ENCODE measurements at regions not wholly inside any gene's neighbourhood (a gene's known extent, or its start where the extent isn't known, plus 50 kb on each side); places are given as distances from the start of the nearest gene placed in this dataset.

GRCh38 chr1:82462366-82462765 lies 661.6 kb downstream of the ADGRL2 start:
- DNase-seq, result no peak

GRCh38 chr1:82455342-82455741 lies 654.6 kb downstream of the ADGRL2 start:
- no peak for DNase-seq

- no peak for DNase-seq
Measured at GRCh38 chr1:82454431-82454830, 653.7 kb downstream of the ADGRL2 start.

GRCh38 chr1:82453511-82454185 lies 652.9 kb downstream of the ADGRL2 start:
- DNase-seq, result no peak

- no peak for DNase-seq
Measured at GRCh38 chr1:82452096-82452495, 651.4 kb downstream of the ADGRL2 start.

GRCh38 chr1:82451191-82451590 lies 650.5 kb downstream of the ADGRL2 start:
- DNase-seq, result no peak

GRCh38 chr1:82449506-82450057 lies 648.8 kb downstream of the ADGRL2 start:
- no peak for DNase-seq

GRCh38 chr1:82446955-82447354 lies 646.2 kb downstream of the ADGRL2 start:
- DNase-seq, result no peak

GRCh38 chr1:82446236-82446635 lies 645.5 kb downstream of the ADGRL2 start:
- DNase-seq, result no peak

GRCh38 chr1:82445827-82446226 lies 645.1 kb downstream of the ADGRL2 start:
- no peak for DNase-seq

- no peak for DNase-seq
Measured at GRCh38 chr1:82445132-82445531, 644.4 kb downstream of the ADGRL2 start.

GRCh38 chr1:82441402-82441801 lies 640.7 kb downstream of the ADGRL2 start:
- DNase-seq, result no peak

- DNase-seq, result no peak
Measured at GRCh38 chr1:82423174-82423815, 622.6 kb downstream of the ADGRL2 start.

GRCh38 chr1:82421782-82422181 lies 621.0 kb downstream of the ADGRL2 start:
- DNase-seq, result no peak

GRCh38 chr1:82420584-82420983 lies 619.9 kb downstream of the ADGRL2 start:
- DNase-seq, result no peak

- no peak for DNase-seq
Measured at GRCh38 chr1:82411605-82412004, 610.9 kb downstream of the ADGRL2 start.

GRCh38 chr1:82405333-82405732 lies 604.6 kb downstream of the ADGRL2 start:
- DNase-seq, result no peak

- no peak for DNase-seq
Measured at GRCh38 chr1:82401116-82401515, 600.4 kb downstream of the ADGRL2 start.

GRCh38 chr1:82400521-82400920 lies 599.8 kb downstream of the ADGRL2 start:
- DNase-seq, result no peak

- DNase-seq, result no peak
Measured at GRCh38 chr1:82399093-82399492, 598.4 kb downstream of the ADGRL2 start.

GRCh38 chr1:82398357-82398756 lies 597.6 kb downstream of the ADGRL2 start:
- no peak for DNase-seq

GRCh38 chr1:82395440-82395839 lies 594.7 kb downstream of the ADGRL2 start:
- no peak for DNase-seq

GRCh38 chr1:82392946-82393345 lies 592.2 kb downstream of the ADGRL2 start:
- no peak for DNase-seq

GRCh38 chr1:82392513-82392912 lies 591.8 kb downstream of the ADGRL2 start:
- DNase-seq, result no peak

GRCh38 chr1:82391712-82392111 lies 591.0 kb downstream of the ADGRL2 start:
- DNase-seq, result no peak

Data from femur (tissue), 1 donor.